PC-3 (cell line): ENCODE measurements at regions not wholly inside any gene's neighbourhood (a gene's known extent, or its start where the extent isn't known, plus 50 kb on each side); places are given as distances from the start of the nearest gene placed in this dataset.

Experiments
- ATAC-seq: fragments of 200-7000 bp; cut with Tn5 transposase; 2 replicates; pipeline ENCODE4 v1.9.1; 2020; ENCODE audit warnings: mild to moderate bottlenecking, moderate library complexity
- BruUV-seq: library from RNA; stranded (reverse); fragments of 400-500 nt; replicated peaks from 2 replicates; lab custom pipeline; 2021; lab: Mats Ljungman, UMichigan
- CTCF ChIA-PET: fragments of 300-600 bp; sonication (Branson Sonifier 250); formaldehyde crosslinking; loops from one replicate; lab custom pipeline; 2022; ENCODE audit warnings: antibody characterized with exemption; lab: Charles Lee
- POLR2A ChIA-PET: fragments of 300-600 bp; sonication (Branson Sonifier 250); formaldehyde crosslinking; loops from one replicate; lab custom pipeline; 2022; ENCODE audit warnings: antibody characterized with exemption; ENCODE audit not compliant: unreplicated experiment; lab: Charles Lee
- DNase-seq: peaks from one replicate; pipeline ENCODE4 v3.0.0-alpha.2; 2015
- H2AFZ ChIP-seq: fragments of 300-600 bp; sonication (generic); 2 replicates; pipeline ENCODE4 v1.6.0; 2016; ENCODE audit warnings: antibody characterized with exemption, low read length
- H3F3A ChIP-seq: fragments of 300-600 bp; sonication (generic); one replicate; pipeline ENCODE4 v1.6.0; 2017; ENCODE audit warnings: antibody characterized with exemption, low read length, control low read depth, mild to moderate bottlenecking; ENCODE audit not compliant: unreplicated experiment
- H3K27ac ChIP-seq: fragments of 300-600 bp; sonication (generic); 2 replicates; pipeline ENCODE4 v1.5.1; 2016; ENCODE audit warnings: mild to moderate bottlenecking, low read length
- H3K27me3 ChIP-seq: fragments of 300-600 bp; sonication (generic); 2 replicates; pipeline ENCODE4 v1.6.1; 2016; ENCODE audit warnings: low read length, mixed read lengths
- H3K36me3 ChIP-seq: fragments of 300-600 bp; sonication (generic); 2 replicates; pipeline ENCODE4 v1.6.1; 2016; ENCODE audit warnings: low read depth, mixed run types, low read length, mixed read lengths
- H3K4me1 ChIP-seq: fragments of 300-600 bp; sonication (generic); 2 replicates; pipeline ENCODE4 v1.5.1; 2016; ENCODE audit warnings: low read length; ENCODE audit not compliant: insufficient read depth
- H3K4me2 ChIP-seq: fragments of 300-600 bp; sonication (generic); 2 replicates; pipeline ENCODE4 v1.6.0; 2016; ENCODE audit warnings: low read length
- H3K4me3 ChIP-seq: fragments of 300-600 bp; sonication (generic); 2 replicates; pipeline ENCODE4 v1.5.1; 2016; ENCODE audit warnings: mild to moderate bottlenecking, low read length, mixed read lengths
- H3K79me2 ChIP-seq: fragments of 300-600 bp; sonication (generic); 2 replicates; pipeline ENCODE4 v1.6.1; 2017; ENCODE audit warnings: low read length, mixed read lengths
- H3K9ac ChIP-seq: fragments of 300-600 bp; sonication (generic); 2 replicates; pipeline ENCODE4 v1.6.0; 2016; ENCODE audit warnings: mild to moderate bottlenecking, low read length
- H3K9me2 ChIP-seq: fragments of 300-600 bp; sonication (generic); replicated peaks from 2 replicates; pipeline ENCODE4 v1.6.1; 2016; ENCODE audit warnings: mixed run types, low read length, mixed read lengths
- H3K9me3 ChIP-seq: fragments of 300-600 bp; sonication (generic); 2 replicates; pipeline ENCODE4 v1.6.1; 2016; ENCODE audit warnings: low read length, mixed read lengths
- H4K20me1 ChIP-seq: fragments of 300-600 bp; sonication (generic); 2 replicates; pipeline ENCODE4 v1.6.1; 2016; ENCODE audit warnings: low read length, mixed read lengths
- CTCF ChIP-seq: fragments of 300-600 bp; sonication (generic); conservative IDR thresholded peaks from 2 replicates; pipeline ENCODE4 v1.5.1; 2017; ENCODE audit warnings: antibody characterized with exemption, low read depth, mild to moderate bottlenecking, low read length
- EZH2 ChIP-seq: fragments of 300-600 bp; sonication (generic); IDR thresholded peaks from one replicate; pipeline ENCODE4 v1.6.1; 2017; ENCODE audit warnings: antibody characterized with exemption, mild to moderate bottlenecking, low read length; ENCODE audit not compliant: unreplicated experiment
- EZH2phosphoT487 ChIP-seq: fragments of 300-600 bp; sonication (generic); IDR thresholded peaks from 2 replicates; pipeline ENCODE4 v1.6.1; 2018; ENCODE audit warnings: mild to moderate bottlenecking, antibody characterized with exemption, low read length, borderline replicate concordance
- intact Hi-C: fragments of 100-400 bp; cut with micrococcal nuclease; formaldehyde crosslinking; loops from 2 replicates; pipeline ENCODE4 v1.9.0; 2023

- Histone ChIP-seq H3F3A (no peaks in the 10 kb centered on the region), H3K9ac (no peak overlapping the region), H3K4me1 (no peaks in the 10 kb centered on the region), H3K36me3 (no peaks in the 10 kb centered on the region), H3K4me2 (no peak overlapping the region), H2AFZ (no peak overlapping the region), H3K27ac (no peak overlapping the region), H3K79me2 (no peaks in the 10 kb centered on the region), H4K20me1 (no peaks in the 10 kb centered on the region), H3K9me2 (no peaks in the 10 kb centered on the region), H3K4me3 (no peak overlapping the region), H3K27me3 (no peaks in the 10 kb centered on the region), H3K9me3 (no peaks in the 10 kb centered on the region)
- no peak for DNase-seq
- intact Hi-C loops: no loop called here
- no peak for ATAC-seq
- TF ChIP-seq EZH2 (no peak), EZH2phosphoT487 (no peak), CTCF (no peak)
- ChIA-PET CTCF (no interaction called here), POLR2A (no interaction called here)
- no TSS peak for BruUV-seq
Observed at GRCh38 chr16:79294568-79294967, 306.0 kb downstream of the MAF start.

GRCh38 chr16:79293836-79294460 is 306.6 kb downstream of the MAF start:
- no peak for TF ChIP-seq CTCF
- TF ChIP-seq EZH2: no peak
- no peak for TF ChIP-seq EZH2phosphoT487
- Histone ChIP-seq H3K9ac (no peak overlapping the region), H4K20me1 (no peaks in the 10 kb centered on the region), H3K27ac (no peak overlapping the region), H3K9me3 (no peaks in the 10 kb centered on the region), H3K9me2 (no peaks in the 10 kb centered on the region), H2AFZ (no peak overlapping the region), H3K4me2 (no peak overlapping the region), H3K27me3 (no peaks in the 10 kb centered on the region), H3F3A (no peaks in the 10 kb centered on the region), H3K4me1 (no peaks in the 10 kb centered on the region), H3K36me3 (no peaks in the 10 kb centered on the region), H3K79me2 (no peaks in the 10 kb centered on the region), H3K4me3 (no peak overlapping the region)
- no peak for DNase-seq
- intact Hi-C loops: no loop called here
- no TSS peak for BruUV-seq
- POLR2A ChIA-PET: no interaction called here
- ATAC-seq: no peak
- CTCF ChIA-PET: no interaction called here

GRCh38 chr16:79288066-79288465 is 312.5 kb downstream of the MAF start:
- Histone ChIP-seq H3K9me2 (no peaks in the 10 kb centered on the region), H3K27ac (no peak overlapping the region), H3K4me1 (no peaks in the 10 kb centered on the region), H3K4me2 (no peak overlapping the region), H3F3A (no peaks in the 10 kb centered on the region), H3K9me3 (no peaks in the 10 kb centered on the region), H3K36me3 (no peaks in the 10 kb centered on the region), H3K4me3 (no peak overlapping the region), H3K79me2 (no peaks in the 10 kb centered on the region), H3K9ac (no peak overlapping the region), H3K27me3 (no peaks in the 10 kb centered on the region), H4K20me1 (no peaks in the 10 kb centered on the region), H2AFZ (no peak overlapping the region)
- no peak for TF ChIP-seq EZH2phosphoT487
- no peak for TF ChIP-seq CTCF
- TF ChIP-seq EZH2: no peak
- ATAC-seq (no peak), DNase-seq (no peak)
- ChIA-PET POLR2A (no interaction called here), CTCF (no interaction called here)
- intact Hi-C loops: no loop called here
- BruUV-seq: no TSS peak
